Progenitor cell of endocrine pancreas (in vitro differentiated cells): ENCODE measurements at regions not wholly inside any gene's neighbourhood (a gene's known extent, or its start where the extent isn't known, plus 50 kb on each side); places are given as distances from the start of the nearest gene placed in this dataset.
"Not testable (repeated sequence)": the region's sequence is repeated elsewhere in the genome, so short reads cannot be mapped to it uniquely, and the experiment has no call there.

Source experiments
- DNase-seq: peaks from one replicate; pipeline ENCODE4 v3.0.0; 2021; ENCODE audit warnings: low spot score; ENCODE audit not compliant: unreplicated experiment
- H3K27ac Mint-ChIP-seq: 2 replicates; pipeline ENCODE4 v1.8.0; 2021; ENCODE audit warnings: mild to moderate bottlenecking, moderate library complexity, mixed read lengths
- H3K27me3 Mint-ChIP-seq: 2 replicates; pipeline ENCODE4 v1.8.0; 2021; ENCODE audit warnings: mixed read lengths
- H3K36me3 Mint-ChIP-seq: 2 replicates; pipeline ENCODE4 v1.8.0; 2022; ENCODE audit warnings: mixed read lengths; ENCODE audit not compliant: insufficient read depth
- H3K4me1 Mint-ChIP-seq: 2 replicates; pipeline ENCODE4 v1.8.0; 2021; ENCODE audit warnings: low read depth, mixed read lengths
- H3K4me3 Mint-ChIP-seq: 2 replicates; pipeline ENCODE4 v1.8.0; 2021; ENCODE audit warnings: low read depth, mild to moderate bottlenecking, moderate library complexity, mixed read lengths
- H3K9me3 Mint-ChIP-seq: 2 replicates; pipeline ENCODE4 v1.8.0; 2021; ENCODE audit warnings: low read depth, mixed read lengths
- TF ChIP-seq, protein P1 (sequence below): fragments of 200-600 bp; sonication (generic); IDR thresholded peaks from one replicate; pipeline ENCODE4 v1.5.0; 2021; ENCODE audit warnings: antibody characterized with exemption, mild to moderate bottlenecking; ENCODE audit not compliant: unreplicated experiment

DNA sequence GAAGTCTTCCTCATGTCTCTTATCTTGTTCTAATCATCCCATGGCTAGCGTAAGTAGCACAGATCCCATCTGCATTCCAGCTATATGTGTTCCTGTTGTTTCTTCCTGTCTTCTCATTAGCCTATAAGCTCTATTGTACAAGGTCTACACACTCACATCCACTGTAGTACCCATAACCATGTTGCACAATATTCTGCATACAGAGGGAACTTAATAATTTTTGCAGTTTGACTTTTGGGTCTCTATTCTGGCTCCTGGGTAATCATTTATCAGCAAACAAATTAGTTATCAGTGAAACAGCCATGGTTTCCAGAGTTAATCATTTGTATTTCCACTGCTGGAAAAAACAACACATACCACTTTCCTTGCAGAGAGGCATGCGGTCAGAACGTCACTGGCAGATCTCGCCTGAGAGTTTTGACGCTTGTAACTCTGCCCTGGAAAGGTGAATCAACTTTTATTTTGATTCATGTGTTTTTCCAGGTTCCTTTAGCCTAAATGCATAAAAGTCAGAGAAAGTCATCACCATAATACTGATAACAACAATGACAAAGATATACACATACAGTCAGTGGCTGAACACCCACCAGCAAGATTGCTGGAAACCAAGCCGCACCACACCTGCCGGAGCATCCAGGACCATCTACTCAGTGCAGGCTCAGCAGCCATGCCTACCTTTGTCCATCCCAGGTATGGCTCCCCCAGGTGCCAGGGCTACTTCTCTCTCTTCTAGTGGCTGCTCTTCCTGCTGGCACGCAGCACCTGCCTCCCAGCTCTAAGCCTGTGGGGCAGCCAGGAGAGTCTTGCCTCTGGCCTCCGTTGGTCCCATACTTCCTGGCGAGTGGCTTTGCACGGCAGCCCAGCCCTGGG is 158.2 kb downstream of the QRSL1 start:
- DNase-seq = no peak
- H3K27ac Mint-ChIP-seq = peak overlapping the region; percentile 76
- H3K4me3 Mint-ChIP-seq = peak overlapping the region; percentile 47
- no peaks in the 10 kb centered on the region for H3K9me3 Mint-ChIP-seq
- TF ChIP-seq, protein P1, sequence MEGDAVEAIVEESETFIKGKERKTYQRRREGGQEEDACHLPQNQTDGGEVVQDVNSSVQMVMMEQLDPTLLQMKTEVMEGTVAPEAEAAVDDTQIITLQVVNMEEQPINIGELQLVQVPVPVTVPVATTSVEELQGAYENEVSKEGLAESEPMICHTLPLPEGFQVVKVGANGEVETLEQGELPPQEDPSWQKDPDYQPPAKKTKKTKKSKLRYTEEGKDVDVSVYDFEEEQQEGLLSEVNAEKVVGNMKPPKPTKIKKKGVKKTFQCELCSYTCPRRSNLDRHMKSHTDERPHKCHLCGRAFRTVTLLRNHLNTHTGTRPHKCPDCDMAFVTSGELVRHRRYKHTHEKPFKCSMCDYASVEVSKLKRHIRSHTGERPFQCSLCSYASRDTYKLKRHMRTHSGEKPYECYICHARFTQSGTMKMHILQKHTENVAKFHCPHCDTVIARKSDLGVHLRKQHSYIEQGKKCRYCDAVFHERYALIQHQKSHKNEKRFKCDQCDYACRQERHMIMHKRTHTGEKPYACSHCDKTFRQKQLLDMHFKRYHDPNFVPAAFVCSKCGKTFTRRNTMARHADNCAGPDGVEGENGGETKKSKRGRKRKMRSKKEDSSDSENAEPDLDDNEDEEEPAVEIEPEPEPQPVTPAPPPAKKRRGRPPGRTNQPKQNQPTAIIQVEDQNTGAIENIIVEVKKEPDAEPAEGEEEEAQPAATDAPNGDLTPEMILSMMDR = no peak
- H3K4me1 Mint-ChIP-seq = peaks cover 68% of the 10 kb centered on the region
- H3K27me3 Mint-ChIP-seq = no peaks in the 10 kb centered on the region
- no peaks in the 10 kb centered on the region for H3K36me3 Mint-ChIP-seq

DNA sequence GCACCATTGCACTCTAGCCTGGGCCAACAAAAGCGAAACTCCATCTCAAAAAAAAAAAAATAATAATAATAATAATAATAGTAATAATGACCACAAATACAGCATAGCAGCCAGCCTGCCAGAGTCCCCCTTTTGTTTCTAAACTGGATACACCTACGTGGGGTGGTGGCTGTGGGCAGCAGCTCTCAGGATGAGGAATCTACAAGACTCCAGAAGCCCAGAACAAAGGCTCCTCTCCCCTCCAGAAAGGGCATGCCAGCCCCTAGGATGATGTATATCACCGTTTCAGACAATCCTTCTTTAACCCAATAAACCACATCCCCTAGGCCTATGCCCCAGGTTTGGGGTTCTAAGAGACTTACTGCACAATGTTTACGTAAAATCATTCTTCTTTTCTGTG is 155.9 kb downstream of the QRSL1 start:
- H3K4me1 Mint-ChIP-seq = peaks cover 63% of the 10 kb centered on the region
- peaks cover 9% of the 10 kb centered on the region for H3K36me3 Mint-ChIP-seq
- no peak overlapping the region for H3K4me3 Mint-ChIP-seq
- TF ChIP-seq, protein P1 = no peak
- no peaks in the 10 kb centered on the region for H3K27me3 Mint-ChIP-seq
- no peak for DNase-seq
- H3K9me3 Mint-ChIP-seq = peaks cover 11% of the 10 kb centered on the region
- H3K27ac Mint-ChIP-seq = no peak overlapping the region

DNA sequence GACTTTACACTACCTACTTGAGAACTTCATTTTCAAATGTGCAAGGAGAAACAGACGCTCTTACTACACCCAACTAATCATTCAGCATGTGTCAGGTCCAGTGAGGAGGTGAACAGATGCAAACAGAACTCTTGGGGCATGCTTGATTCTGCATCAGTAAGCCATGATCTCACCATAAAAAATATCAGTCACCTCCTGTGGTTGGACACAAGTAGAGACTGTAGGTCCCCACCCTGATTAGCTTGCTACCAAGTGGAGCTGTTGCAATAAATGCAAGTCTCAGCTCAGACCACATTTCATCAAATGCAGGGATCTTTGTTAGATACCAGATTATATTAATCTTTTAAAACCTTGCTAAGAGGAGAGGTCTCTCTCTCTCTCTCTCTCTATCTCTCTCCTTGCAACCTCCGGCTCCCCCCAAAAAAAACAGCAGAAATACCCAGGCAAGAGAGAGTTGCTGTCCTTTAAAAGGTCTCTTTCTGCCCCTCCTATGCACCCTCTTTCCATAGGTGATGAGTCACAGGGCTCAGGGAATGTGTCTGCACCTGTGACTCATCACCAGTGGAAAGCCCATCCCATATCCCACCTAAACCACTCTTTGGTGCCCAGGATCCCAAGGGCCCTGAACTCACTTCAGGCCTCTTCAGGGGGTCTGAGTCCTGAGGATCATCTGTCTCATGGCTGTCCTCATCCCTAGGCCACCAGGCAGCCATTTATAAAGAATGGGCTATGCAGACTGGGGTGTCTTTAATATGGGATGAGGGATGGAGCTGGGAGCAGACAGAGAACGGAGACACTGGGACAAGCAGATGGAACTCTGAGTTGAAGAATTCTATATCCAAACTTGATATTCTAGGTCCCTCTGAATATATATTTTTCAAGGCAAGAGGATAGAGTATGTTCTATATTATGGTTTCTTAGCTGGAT is 154.5 kb downstream of the QRSL1 start:
- Mint-ChIP-seq H3K4me3 (no peak overlapping the region), H3K27me3 (no peaks in the 10 kb centered on the region), H3K27ac (peak overlapping the region; percentile 3), H3K9me3 (peaks cover 23% of the 10 kb centered on the region), H3K4me1 (peaks cover 51% of the 10 kb centered on the region), H3K36me3 (peaks cover 20% of the 10 kb centered on the region)
- no peak for DNase-seq
- TF ChIP-seq, protein P1 = no peak

DNA sequence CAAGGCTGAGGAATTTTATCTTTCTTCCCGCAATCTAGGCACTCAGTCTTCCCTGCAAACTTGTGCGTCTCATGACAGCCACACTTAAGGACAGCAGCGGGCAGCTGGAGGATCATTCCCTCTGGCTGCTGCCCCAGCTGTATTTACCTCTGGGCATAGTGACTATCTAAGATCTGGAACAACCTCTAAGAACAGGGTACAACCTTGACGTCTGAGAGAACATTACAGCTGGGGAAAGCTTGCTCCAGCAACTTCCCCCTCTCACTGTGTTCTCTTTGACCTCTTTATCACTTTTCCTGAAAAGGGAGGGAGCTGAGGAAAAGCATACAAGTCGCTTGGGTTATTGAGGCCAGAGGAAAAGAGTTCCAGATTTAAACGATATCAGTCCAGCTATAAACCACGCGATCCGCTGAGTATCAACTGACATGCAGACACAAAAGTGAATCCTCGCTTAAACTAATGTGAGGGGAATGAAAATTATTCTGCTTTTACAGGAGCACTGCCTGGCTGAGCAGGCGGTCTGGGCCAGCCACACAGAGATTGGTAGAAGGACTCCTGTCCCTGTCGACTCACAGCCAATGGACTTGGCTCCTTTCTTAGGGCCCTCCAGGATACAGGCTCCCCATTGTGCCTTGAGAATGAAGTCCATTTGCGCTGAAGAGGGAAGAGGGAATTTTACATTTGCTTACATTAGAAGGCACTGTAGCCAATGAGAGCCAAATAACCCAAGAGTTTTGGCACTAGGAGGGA is 153.3 kb downstream of the QRSL1 start:
- Mint-ChIP-seq H3K27ac (peak overlapping the region; percentile 86), H3K36me3 (peaks cover 23% of the 10 kb centered on the region), H3K4me3 (no peak overlapping the region), H3K9me3 (peaks cover 27% of the 10 kb centered on the region), H3K4me1 (peaks cover 40% of the 10 kb centered on the region), H3K27me3 (no peaks in the 10 kb centered on the region)
- no peak for DNase-seq
- TF ChIP-seq, protein P1 = no peak

DNA sequence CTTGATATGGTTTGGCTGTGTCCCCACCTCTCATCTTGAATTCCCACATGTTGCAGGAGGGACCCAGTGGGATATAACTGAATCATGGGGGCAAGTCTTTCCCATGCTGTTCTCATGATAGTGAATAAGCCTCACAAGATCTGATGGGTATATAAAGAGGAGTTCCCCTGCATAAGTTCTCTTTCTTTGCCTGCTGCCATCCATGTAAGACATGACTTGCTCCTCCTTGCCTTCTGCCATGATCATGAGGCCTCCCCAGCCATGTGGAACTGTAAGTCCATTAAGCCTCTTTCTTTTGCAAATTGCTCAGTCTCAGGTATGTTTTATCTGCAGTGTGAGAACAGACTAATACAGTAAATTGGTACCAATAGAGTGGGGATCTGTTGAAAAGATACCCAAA is 150.2 kb downstream of the QRSL1 start:
- H3K27me3 Mint-ChIP-seq, DNase-seq, H3K4me3 Mint-ChIP-seq: not testable (repeated sequence)
- peaks cover 28% of the 10 kb centered on the region for H3K4me1 Mint-ChIP-seq
- peaks cover 27% of the 10 kb centered on the region for H3K9me3 Mint-ChIP-seq
- H3K36me3 Mint-ChIP-seq = peaks cover 23% of the 10 kb centered on the region
- peak overlapping the region; percentile 10 for H3K27ac Mint-ChIP-seq
